Smooth muscle cell (in vitro differentiated cells): ENCODE measurements at regions not wholly inside any gene's neighbourhood (a gene's known extent, or its start where the extent isn't known, plus 50 kb on each side); places are given as distances from the start of the nearest gene placed in this dataset.

Experiments
- DNase-seq: peaks from one replicate; lab custom pipeline; 2025; ENCODE audit not compliant: unreplicated experiment; lab: John Stamatoyannopoulos, UW
- H2AFZ ChIP-seq: fragments of 200-600 bp; sonication (generic); 2 replicates; pipeline ENCODE4 v1.6.0; 2016; ENCODE audit warnings: antibody characterized with exemption, low read depth, mild to moderate bottlenecking
- H3F3A ChIP-seq: fragments of 200-600 bp; sonication (generic); 2 replicates; pipeline ENCODE4 v1.6.0; 2017; ENCODE audit warnings: antibody characterized with exemption, low read depth
- H3K27ac ChIP-seq: fragments of 200-600 bp; sonication (generic); 2 replicates; pipeline ENCODE4 v1.5.1; 2016; ENCODE audit warnings: low read depth, mild to moderate bottlenecking
- H3K27me3 ChIP-seq: fragments of 200-600 bp; sonication (generic); 2 replicates; pipeline ENCODE4 v1.6.1; 2016; ENCODE audit warnings: low read depth, mild to moderate bottlenecking
- H3K36me3 ChIP-seq: fragments of 200-600 bp; sonication (generic); 2 replicates; pipeline ENCODE4 v1.5.1; 2016; ENCODE audit warnings: low read depth
- H3K4me1 ChIP-seq: fragments of 200-600 bp; sonication (generic); 2 replicates; pipeline ENCODE4 v1.5.1; 2016; ENCODE audit warnings: low read depth
- H3K4me2 ChIP-seq: fragments of 200-600 bp; sonication (generic); 2 replicates; pipeline ENCODE4 v1.6.0; 2016; ENCODE audit warnings: mild to moderate bottlenecking
- H3K4me3 ChIP-seq: fragments of 200-600 bp; sonication (generic); 2 replicates; pipeline ENCODE4 v1.5.1; 2016; ENCODE audit warnings: mild to moderate bottlenecking
- H3K79me2 ChIP-seq: fragments of 200-600 bp; sonication (generic); 2 replicates; pipeline ENCODE4 v1.6.0; 2016; ENCODE audit warnings: low read depth, mild to moderate bottlenecking
- H3K9ac ChIP-seq: fragments of 200-600 bp; sonication (generic); 2 replicates; pipeline ENCODE4 v1.6.0; 2016; ENCODE audit warnings: low read depth
- H3K9me3 ChIP-seq: fragments of 200-600 bp; sonication (generic); replicated peaks from 2 replicates; pipeline ENCODE4 v1.5.1; 2016; ENCODE audit warnings: low read depth
- H4K20me1 ChIP-seq: fragments of 200-600 bp; sonication (generic); 2 replicates; pipeline ENCODE4 v1.6.0; 2016; ENCODE audit warnings: low read depth
- CTCF ChIP-seq: fragments of 200-600 bp; sonication (generic); IDR thresholded peaks from 2 replicates; pipeline ENCODE4 v1.5.1; 2017; ENCODE audit warnings: borderline replicate concordance, mild to moderate bottlenecking, antibody characterized with exemption; ENCODE audit not compliant: insufficient read depth, poor library complexity, severe bottlenecking
- WGBS: methylation state at CpG from one replicate; pipeline ENCODE4 v1.1.7; 2016; ENCODE audit warnings: low lambda C conversion rate; 5-methylcytosine and 5-hydroxymethylcytosine counted together

GRCh38 chr2:39511219-39511604 is 74.1 kb upstream of the MAP4K3 start:
- Histone ChIP-seq H3K4me2 (no peak overlapping the region), H3K36me3 (no peaks in the 10 kb centered on the region), H3F3A (peaks cover 12% of the 10 kb centered on the region), H3K4me1 (peaks cover 15% of the 10 kb centered on the region), H3K9me3 (no peaks in the 10 kb centered on the region), H3K4me3 (no peak overlapping the region), H3K9ac (no peak overlapping the region), H2AFZ (no peak overlapping the region), H3K27me3 (no peaks in the 10 kb centered on the region), H4K20me1 (no peaks in the 10 kb centered on the region), H3K27ac (peak overlapping the region; percentile 98), H3K79me2 (no peaks in the 10 kb centered on the region)
- no peak for TF ChIP-seq CTCF
- WGBS, result 91% methylated on average over 4 of the region's 4 CpGs
- no peak for DNase-seq

GRCh38 chr2:39511605-39512433 is 74.7 kb upstream of the MAP4K3 start:
- Histone ChIP-seq H3K4me3 (no peak overlapping the region), H3K4me1 (peaks cover 21% of the 10 kb centered on the region), H3K4me2 (peak overlapping the region; percentile 68), H3F3A (peaks cover 18% of the 10 kb centered on the region), H3K27ac (peak overlapping the region; percentile 98), H3K9me3 (no peaks in the 10 kb centered on the region), H2AFZ (no peak overlapping the region), H3K27me3 (no peaks in the 10 kb centered on the region), H3K79me2 (no peaks in the 10 kb centered on the region), H3K9ac (no peak overlapping the region), H4K20me1 (no peaks in the 10 kb centered on the region), H3K36me3 (no peaks in the 10 kb centered on the region)
- 62% methylated on average over 3 of the region's 3 CpGs for WGBS
- no peak for TF ChIP-seq CTCF
- DNase-seq, result no peak

- H3K9ac ChIP-seq, result peak overlapping the region; percentile 86
- no peaks in the 10 kb centered on the region for H3K27me3 ChIP-seq
- no peak overlapping the region for H3K4me3 ChIP-seq
- H3K36me3 ChIP-seq, result no peaks in the 10 kb centered on the region
- H3F3A ChIP-seq, result peaks cover 24% of the 10 kb centered on the region
- TF ChIP-seq CTCF, result no peak
- H2AFZ ChIP-seq, result no peak overlapping the region
- H3K4me1 ChIP-seq, result peaks cover 23% of the 10 kb centered on the region
- peak overlapping the region; percentile 98 for H3K27ac ChIP-seq
- H3K79me2 ChIP-seq, result no peaks in the 10 kb centered on the region
- H3K9me3 ChIP-seq, result no peaks in the 10 kb centered on the region
- H3K4me2 ChIP-seq, result peak overlapping the region; percentile 68
- 30% methylated on average over 7 of the region's 7 CpGs for WGBS
- DNase-seq, result no peak
- H4K20me1 ChIP-seq, result no peaks in the 10 kb centered on the region
These were observed 75.4 kb upstream of the MAP4K3 start for GRCh38 chr2:39512434-39512935.

- Histone ChIP-seq H3K9me3 (no peaks in the 10 kb centered on the region), H3K36me3 (no peaks in the 10 kb centered on the region), H3K4me2 (peak overlapping the region; percentile 68), H3K4me1 (peaks cover 23% of the 10 kb centered on the region), H3F3A (peaks cover 24% of the 10 kb centered on the region), H3K79me2 (no peaks in the 10 kb centered on the region), H2AFZ (no peak overlapping the region), H3K4me3 (no peak overlapping the region), H3K27ac (peak overlapping the region; percentile 98), H3K9ac (peak overlapping the region; percentile 86), H4K20me1 (no peaks in the 10 kb centered on the region), H3K27me3 (no peaks in the 10 kb centered on the region)
- 35% methylated on average over 6 of the region's 6 CpGs for WGBS
- no peak for DNase-seq
- no peak for TF ChIP-seq CTCF
These were observed 75.9 kb upstream of the MAP4K3 start for GRCh38 chr2:39512941-39513340.
